ENCODE measurements at regions not wholly inside any gene's neighbourhood (a gene's known extent, or its start where the extent isn't known, plus 50 kb on each side); places are given as distances from the start of the nearest gene placed in this dataset.
A peak's percentile ranks its signal among the peaks of the same experiment; 100 is the strongest.

GRCh38 chr3:116849261-116849688 is 139.7 kb downstream of the TUSC7 start:
- DNase-seq: no peak

DNA sequence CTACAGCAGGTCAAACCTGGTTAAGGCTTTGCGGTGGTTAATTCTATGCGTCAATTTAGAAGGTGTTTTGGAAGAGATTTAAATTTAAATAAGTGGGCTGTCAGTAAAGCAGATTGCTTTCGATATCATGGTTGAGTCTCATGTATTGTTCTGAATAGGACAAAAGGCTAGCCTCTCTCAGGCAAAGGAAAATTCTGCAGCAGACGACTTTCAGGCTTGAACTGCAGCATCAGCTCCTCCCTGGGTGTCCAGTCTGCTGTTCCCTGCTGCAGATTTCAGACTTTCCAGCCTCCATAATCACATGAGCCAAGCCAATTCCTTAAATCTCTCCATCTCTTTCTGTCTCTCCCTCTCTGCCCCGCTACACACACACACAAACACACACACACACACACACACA is 143.2 kb downstream of the TUSC7 start:
- DNase-seq: no peak

DNA sequence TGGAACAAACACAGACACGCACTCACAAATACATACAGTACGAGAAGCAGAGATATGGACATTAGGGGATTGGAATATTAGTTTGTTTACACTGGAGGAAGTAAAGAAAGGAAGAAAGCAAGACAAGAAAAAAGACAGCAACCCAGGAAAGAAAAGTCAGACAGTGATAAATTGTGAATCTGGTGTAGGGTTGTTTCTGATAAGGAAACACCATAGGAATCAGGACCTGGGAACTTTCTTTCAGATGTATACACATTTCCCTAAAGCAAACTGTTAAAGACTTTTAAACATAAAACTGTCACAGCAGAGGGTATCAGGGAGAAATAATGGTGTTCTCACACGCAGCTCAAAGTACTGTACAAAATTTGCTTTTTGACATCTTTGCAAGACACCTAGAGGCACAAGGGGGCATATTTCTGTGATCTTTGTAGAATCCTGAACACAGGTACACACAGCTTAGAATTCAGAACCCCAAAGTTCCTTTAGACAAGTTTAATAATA is 153.7 kb downstream of the TUSC7 start:
- no peak for DNase-seq

DNA sequence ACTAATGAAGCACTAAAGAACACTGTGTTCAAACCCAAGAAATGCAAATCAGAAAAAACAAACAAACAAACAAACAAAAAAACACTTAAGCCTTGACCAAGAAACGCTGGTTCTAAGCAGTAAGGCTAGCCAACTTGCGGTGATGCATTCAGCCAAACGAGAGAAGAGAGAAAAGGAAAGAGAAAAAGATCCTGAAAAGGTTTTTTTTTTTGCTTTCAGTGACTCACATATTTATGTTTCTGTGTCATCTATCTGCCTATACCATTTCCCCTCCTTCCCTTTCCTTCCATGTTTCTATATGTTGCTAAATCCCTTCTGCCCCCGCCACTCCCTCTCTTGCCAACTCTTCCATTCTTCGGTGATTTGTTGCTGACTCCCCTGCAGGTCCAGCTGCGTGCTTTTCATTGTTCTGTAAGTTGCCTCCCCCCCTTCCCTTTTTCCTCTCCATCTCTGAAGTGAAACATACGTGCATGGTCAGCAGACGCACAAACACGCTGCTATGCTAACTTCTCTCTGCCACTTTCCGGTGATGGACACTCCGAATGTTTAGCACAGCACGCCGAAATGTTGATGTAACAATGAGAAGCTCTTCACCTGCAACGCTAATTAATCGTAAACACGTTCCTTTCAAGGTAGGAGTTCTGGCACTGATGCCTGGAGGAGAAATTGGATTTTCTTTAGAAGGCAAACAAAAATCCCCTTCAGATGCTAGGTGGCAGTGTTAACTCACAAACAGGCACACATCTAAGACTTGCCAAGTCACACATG is 154.4 kb downstream of the TUSC7 start:
- DNase-seq: peak; percentile 44

DNA sequence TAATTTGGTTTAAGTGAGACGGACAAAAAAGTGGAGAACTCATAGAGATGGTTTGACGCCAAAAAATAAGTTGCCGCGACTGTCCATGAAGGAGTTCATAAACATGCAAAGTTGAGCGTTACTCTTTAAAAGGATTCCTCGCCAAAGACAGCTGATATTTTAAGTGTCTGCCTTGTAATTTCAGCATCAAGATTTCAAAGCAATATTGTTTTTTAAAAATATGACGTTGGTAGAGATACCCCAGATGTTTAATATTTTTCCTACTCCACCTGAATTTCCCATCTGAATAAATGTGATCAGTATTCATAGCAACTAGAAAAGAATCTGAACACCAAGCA is 155.0 kb downstream of the TUSC7 start:
- no peak for DNase-seq

- no peak for DNase-seq
Measured at GRCh38 chr3:116870379-116870778, 160.8 kb downstream of the TUSC7 start.

DNA sequence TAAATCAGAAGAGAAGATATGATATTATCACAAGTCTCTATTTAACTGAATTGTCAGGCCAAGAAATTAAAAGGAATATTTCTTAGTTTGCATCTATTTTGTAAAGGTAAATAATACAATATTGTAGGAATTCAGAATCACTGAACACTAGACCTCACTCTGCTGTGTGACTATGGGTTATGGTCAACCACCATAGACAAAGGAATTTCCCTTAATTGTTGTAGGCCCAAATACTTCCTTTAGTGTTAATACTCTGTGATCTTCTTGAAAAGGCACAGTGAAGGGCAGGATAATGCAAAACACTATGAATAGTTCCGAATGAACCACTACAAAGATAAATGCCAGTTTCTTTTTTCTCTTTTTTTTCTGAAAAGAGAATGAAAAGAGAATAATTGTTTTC is 162.3 kb downstream of the TUSC7 start:
- DNase-seq: no peak

GRCh38 chr3:116872688-116873087 is 163.1 kb downstream of the TUSC7 start:
- no peak for DNase-seq

- no peak for DNase-seq
Measured at GRCh38 chr3:116873142-116873541, 163.6 kb downstream of the TUSC7 start.

GRCh38 chr3:116877968-116878367 is 168.4 kb downstream of the TUSC7 start:
- DNase-seq: no peak

DNA sequence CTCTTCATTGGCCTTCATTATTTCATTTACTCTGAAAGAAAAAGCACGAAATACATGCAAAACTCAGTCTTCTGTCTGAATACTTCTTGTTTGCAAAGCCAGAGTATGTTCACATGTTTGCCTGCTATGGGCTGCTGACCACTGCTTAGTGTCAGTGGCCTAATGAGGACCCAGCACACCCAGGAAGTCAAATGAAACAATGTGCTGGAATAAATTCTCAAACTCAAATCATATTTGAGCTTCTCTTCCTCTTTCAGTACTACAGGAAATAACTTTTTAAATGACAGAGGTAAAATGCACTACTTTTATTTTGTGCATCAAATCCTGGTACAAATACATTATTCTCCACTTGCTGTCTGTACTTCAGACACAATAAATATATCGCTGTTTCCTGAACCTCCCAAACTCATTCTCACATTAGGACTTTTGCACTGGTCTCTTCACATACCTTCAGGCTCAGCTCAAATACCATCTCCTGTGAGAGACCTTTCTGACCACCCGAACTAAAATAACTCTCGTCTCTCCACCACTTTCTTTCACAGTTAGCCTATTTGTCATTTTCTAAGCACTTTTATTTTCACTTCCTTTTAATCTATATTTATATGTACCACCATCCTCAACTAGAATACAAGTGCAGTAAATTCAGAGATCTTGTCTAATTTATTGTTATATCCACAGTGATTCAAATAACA is 176.8 kb downstream of the TUSC7 start:
- no peak for DNase-seq

- no peak for DNase-seq
Measured at GRCh38 chr3:116896116-116896515, 186.5 kb downstream of the TUSC7 start.

DNA sequence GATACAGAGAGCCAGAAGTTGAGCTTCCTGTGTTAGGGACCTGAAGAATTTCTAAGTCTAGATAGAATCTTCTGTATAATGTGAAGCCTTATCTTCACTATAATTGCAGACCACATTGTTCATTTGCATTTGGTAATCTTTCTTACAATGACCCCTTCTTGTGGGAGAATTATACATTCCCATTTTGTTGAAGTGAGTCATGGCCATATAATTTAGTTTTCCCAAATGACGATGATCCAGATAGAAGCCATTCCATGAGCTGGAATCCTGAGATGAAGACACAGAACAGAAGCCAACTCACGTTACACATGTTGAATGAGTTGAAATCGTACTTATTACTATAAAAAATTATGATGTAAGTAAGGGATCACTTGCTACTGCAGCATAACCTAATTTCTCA is 187.8 kb downstream of the TUSC7 start:
- no peak for DNase-seq

- DNase-seq: no peak
Measured at GRCh38 chr3:116899253-116899652, 189.7 kb downstream of the TUSC7 start.

- no peak for DNase-seq
Measured at GRCh38 chr3:116905334-116905733, 195.8 kb downstream of the TUSC7 start.

GRCh38 chr3:116905794-116906193 is 196.2 kb downstream of the TUSC7 start:
- DNase-seq: no peak

- DNase-seq: no peak
Measured at GRCh38 chr3:116912116-116912515, 202.5 kb downstream of the TUSC7 start.

DNA sequence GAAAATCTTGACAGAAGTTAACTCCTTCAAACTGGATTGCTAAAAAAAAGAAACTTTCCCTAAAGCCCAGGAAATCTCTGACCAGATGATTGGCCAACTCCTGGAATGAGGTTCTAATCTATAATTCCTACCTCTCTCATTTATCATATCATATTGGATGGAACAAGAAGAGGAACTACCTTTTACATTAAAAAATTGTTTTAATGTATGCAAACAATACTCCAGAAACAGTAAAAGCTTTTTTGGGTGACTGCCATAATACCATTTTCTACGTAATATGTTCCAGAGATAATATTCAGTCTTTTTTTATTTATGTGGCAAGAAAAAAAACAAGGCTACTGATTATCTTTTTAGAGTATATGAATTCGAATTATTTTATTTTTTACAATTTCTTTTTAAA is 204.4 kb downstream of the TUSC7 start:
- DNase-seq: no peak

DNA sequence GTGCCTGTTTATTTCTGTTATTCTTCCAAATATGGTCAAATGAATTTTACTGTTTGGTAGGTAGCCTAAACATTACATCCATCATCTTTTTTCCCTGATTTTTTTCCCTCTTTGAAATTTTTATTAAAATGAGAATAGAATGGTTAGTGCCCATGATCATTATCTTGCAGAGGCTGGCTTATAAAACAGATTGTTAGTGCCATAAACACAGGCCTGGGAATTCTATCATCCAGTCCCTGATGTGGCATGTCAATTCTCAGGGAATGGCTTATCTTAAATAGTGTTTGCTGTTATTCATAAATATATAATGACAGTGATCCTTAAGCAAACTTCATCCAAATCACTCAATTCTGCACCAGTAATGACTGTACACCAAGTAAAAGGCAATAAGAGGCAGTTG is 207.3 kb downstream of the TUSC7 start:
- DNase-seq: no peak

DNA sequence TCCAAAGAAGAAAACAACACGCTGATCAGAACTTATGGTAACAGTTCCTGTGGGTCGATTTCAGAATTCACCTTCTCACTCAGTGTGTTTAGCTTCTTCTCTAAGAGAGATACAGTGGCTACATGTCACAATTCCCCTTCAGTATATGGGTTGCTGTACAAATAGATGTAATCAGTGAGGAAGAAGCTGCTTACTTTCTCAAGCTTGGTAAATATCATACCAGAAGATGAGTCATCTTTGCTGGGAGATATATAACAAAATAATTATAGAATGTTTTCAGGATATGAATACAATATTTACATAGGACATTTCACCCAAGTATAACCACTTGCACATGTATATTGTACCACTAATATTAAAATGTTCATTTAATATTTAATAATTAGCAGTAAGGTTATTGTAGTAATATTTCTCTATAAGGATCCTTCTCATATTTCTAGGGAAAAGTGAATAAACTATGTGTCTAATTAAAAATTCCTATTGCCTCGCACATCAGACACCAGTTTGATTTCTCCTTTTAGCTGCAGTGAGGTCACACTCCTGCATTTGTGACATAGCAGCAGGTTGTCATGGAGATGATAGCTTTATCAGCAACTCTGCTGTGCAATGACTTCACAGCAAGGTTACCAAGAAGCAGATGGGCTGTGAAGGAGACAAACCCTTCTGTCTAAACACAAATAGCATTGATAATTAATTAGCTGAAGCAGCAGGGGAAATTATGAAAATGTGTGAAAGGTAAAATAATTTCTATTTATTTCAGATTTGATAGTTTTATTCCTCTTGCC is 211.4 kb downstream of the TUSC7 start:
- no peak for DNase-seq

DNA sequence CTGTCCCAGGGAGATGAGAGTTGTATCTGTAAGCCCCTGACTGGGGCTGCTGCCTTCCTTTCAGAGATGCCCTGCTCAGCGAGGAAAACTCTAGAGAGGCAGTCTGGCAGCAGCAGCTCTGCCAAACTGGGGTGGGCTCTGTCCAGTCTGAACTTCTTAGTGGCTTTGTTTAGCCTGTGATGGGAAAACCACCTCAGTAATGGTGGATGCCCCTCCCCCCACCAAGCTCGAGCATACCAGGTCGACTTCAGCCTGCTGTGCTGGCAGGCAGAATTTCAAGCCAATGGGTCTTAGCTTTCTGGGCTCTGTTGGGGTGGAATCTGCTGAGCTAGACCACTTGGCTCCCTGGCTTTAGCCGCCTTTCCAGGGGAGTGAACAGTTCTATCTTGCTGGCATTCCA is 218.3 kb downstream of the TUSC7 start:
- no peak for DNase-seq

DNA sequence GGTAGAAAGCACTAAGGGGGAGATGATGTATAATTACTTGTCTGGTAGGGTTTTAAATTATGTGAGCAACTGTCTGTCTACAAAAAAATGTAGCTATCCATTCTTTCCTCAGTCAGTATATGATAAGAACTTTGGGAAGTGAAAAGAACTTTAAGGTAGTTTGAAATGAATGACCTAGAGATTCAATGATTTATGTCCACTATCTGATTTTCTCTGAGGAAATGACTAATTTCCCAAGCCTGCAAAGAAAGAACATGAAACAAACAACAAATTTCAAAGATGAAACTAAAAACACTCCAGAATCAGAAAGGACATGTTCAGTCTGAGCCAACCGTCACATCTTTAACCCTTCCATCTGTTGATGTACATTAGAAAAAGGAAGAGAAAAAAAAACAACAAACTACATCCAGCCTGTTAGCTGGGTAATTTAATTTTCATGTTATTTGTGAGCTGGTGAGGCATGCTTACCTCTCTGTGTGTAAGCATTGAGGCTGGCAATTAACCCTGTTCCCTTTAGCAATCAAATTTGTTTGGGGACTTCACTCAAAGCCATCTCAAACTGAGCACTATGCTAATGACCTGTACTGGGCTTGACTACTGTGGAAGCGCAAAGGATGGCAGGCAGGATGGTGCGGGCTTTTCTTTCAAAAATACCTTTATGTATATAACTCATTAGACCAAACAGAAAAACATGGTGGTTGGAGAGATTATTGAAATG is 220.1 kb downstream of the TUSC7 start:
- DNase-seq: no peak

- no peak for DNase-seq
Measured at GRCh38 chr3:116930786-116931185, 221.2 kb downstream of the TUSC7 start.
